ENCODE measurements at regions not wholly inside any gene's neighbourhood (a gene's known extent, or its start where the extent isn't known, plus 50 kb on each side); places are given as distances from the start of the nearest gene placed in this dataset.

- no peaks in the 10 kb centered on the region for H3K36me3 ChIP-seq
- H3K27me3 ChIP-seq (ENCODE audit: insufficient read depth, low read depth, severe bottlenecking): no peaks in the 10 kb centered on the region
- no peak for TF ChIP-seq CTCF (IDR thresholded peaks at IDR 0.05; ENCODE audit: low read depth, low read length)
- H3K27ac ChIP-seq: no peak overlapping the region
- DNase-seq: no peak
- no peaks in the 10 kb centered on the region for H3K9me3 ChIP-seq (ENCODE audit: severe bottlenecking)
- H3K4me3 ChIP-seq (ENCODE audit: low read depth, low read length): no peak overlapping the region
Measured at GRCh38 chr6:170188571-170189001, 102.3 kb downstream of the DLL1 start.

- H3K36me3 ChIP-seq: no peaks in the 10 kb centered on the region
- no peaks in the 10 kb centered on the region for H3K9me3 ChIP-seq (ENCODE audit: severe bottlenecking)
- TF ChIP-seq CTCF (IDR thresholded peaks at IDR 0.05; ENCODE audit: low read depth, low read length): no peak
- H3K27ac ChIP-seq: no peak overlapping the region
- no peaks in the 10 kb centered on the region for H3K27me3 ChIP-seq (ENCODE audit: insufficient read depth, low read depth, severe bottlenecking)
- no peak overlapping the region for H3K4me3 ChIP-seq (ENCODE audit: low read depth, low read length)
- no peak for DNase-seq
Measured at GRCh38 chr6:170187669-170188566, 103.0 kb downstream of the DLL1 start.

- no peak overlapping the region for H3K4me3 ChIP-seq (ENCODE audit: low read depth, low read length)
- no peaks in the 10 kb centered on the region for H3K9me3 ChIP-seq (ENCODE audit: severe bottlenecking)
- no peaks in the 10 kb centered on the region for H3K36me3 ChIP-seq
- no peaks in the 10 kb centered on the region for H3K27me3 ChIP-seq (ENCODE audit: insufficient read depth, low read depth, severe bottlenecking)
- no peak for TF ChIP-seq CTCF (IDR thresholded peaks at IDR 0.05; ENCODE audit: low read depth, low read length)
- H3K27ac ChIP-seq: no peak overlapping the region
- DNase-seq: no peak
Measured at GRCh38 chr6:170186941-170187668, 103.8 kb downstream of the DLL1 start.

- Histone ChIP-seq H3K27ac (no peak overlapping the region), H3K36me3 (no peaks in the 10 kb centered on the region), H3K27me3 (ENCODE audit: insufficient read depth, low read depth, severe bottlenecking) (no peaks in the 10 kb centered on the region), H3K4me3 (ENCODE audit: low read depth, low read length) (no peak overlapping the region), H3K9me3 (ENCODE audit: severe bottlenecking) (no peaks in the 10 kb centered on the region)
- TF ChIP-seq CTCF (IDR thresholded peaks at IDR 0.05; ENCODE audit: low read depth, low read length): no peak
- no peak for DNase-seq
Measured at GRCh38 chr6:170186006-170186935, 104.6 kb downstream of the DLL1 start.

GRCh38 chr6:170185175-170185978, 105.5 kb downstream of the DLL1 start:
- H3K27ac ChIP-seq: no peak overlapping the region
- no peak for TF ChIP-seq CTCF (IDR thresholded peaks at IDR 0.05; ENCODE audit: low read depth, low read length)
- H3K27me3 ChIP-seq (ENCODE audit: insufficient read depth, low read depth, severe bottlenecking): no peaks in the 10 kb centered on the region

More at GRCh38 chr6:170185175-170185978, 105.5 kb downstream of the DLL1 start:
- no peaks in the 10 kb centered on the region for H3K9me3 ChIP-seq (ENCODE audit: severe bottlenecking)
- no peak overlapping the region for H3K4me3 ChIP-seq (ENCODE audit: low read depth, low read length)
- H3K36me3 ChIP-seq: no peaks in the 10 kb centered on the region
- DNase-seq: no peak
